PFSK-1 (cell line): ENCODE measurements at regions not wholly inside any gene's neighbourhood (a gene's known extent, or its start where the extent isn't known, plus 50 kb on each side); places are given as distances from the start of the nearest gene placed in this dataset.

Experiments
- POLR2AphosphoS5 ChIP-seq: IDR thresholded peaks from 2 replicates; pipeline ENCODE4 v1.6.1; 2012; ENCODE audit warnings: low read depth, mild to moderate bottlenecking, control low read depth, low read length, moderate library complexity
- SIN3A ChIP-seq: IDR thresholded peaks from 2 replicates; pipeline ENCODE4 v1.6.1; 2012; ENCODE audit warnings: mild to moderate bottlenecking, low read length, moderate library complexity, borderline replicate concordance; ENCODE audit not compliant: insufficient read depth

- no peak for TF ChIP-seq POLR2AphosphoS5
- TF ChIP-seq SIN3A, result no peak
These were observed 152.0 kb downstream of the GPBP1 start for GRCh38 chr5:57325678-57326397.
